Ovary (tissue), 7 donors: ENCODE measurements at regions not wholly inside any gene's neighbourhood (a gene's known extent, or its start where the extent isn't known, plus 50 kb on each side); places are given as distances from the start of the nearest gene placed in this dataset.

Experiments
- DNase-seq, 5 donors: peaks; one replicate each; pipeline ENCODE4 v3.0.0-alpha.2; 2019 to 2020
- H3K27ac ChIP-seq, 2 donors: fragments of 200-600 bp; one replicate each; pipeline versions ENCODE4 v1.5.1 to v1.8.0; 2019 to 2022
- H3K27me3 ChIP-seq: fragments of 200-600 bp; one replicate; pipeline ENCODE4 v1.8.0; 2022
- H3K36me3 ChIP-seq: fragments of 200-600 bp; sonication (generic); one replicate; pipeline ENCODE4 v1.5.1; 2019
- H3K4me1 ChIP-seq: one replicate; pipeline ENCODE4 v1.8.1; 2013; ENCODE audit warnings: mild to moderate bottlenecking, moderate library complexity; ENCODE audit not compliant: insufficient read depth
- H3K4me3 ChIP-seq: fragments of 200-600 bp; sonication (generic); one replicate; pipeline ENCODE4 v1.5.1; 2017
- H3K9me3 ChIP-seq, 2 donors: fragments of 200-600 bp in 1 of 2; sonication (generic) in 1 of 2; one replicate each; pipeline versions ENCODE4 v1.5.1 to v1.8.1; 2013 to 2019; ENCODE audit warnings: mild to moderate bottlenecking in 1 of 2, moderate library complexity in 1 of 2
- CTCF ChIP-seq, 3 donors: fragments of 450-650 bp in 2 of 3; fragments of 200-600 bp in 1 of 3; IDR thresholded peaks; one replicate each; pipeline versions ENCODE4 v1.5.1 to v1.8.0; 2016 to 2022; ENCODE audit warnings: antibody characterized with exemption in 3 of 3, mild to moderate bottlenecking in 1 of 3
- EP300 ChIP-seq: sonication (generic); formaldehyde crosslinking; IDR thresholded peaks from one replicate; pipeline ENCODE4 v1.6.1; 2017; ENCODE audit warnings: antibody characterized with exemption
- POLR2A ChIP-seq: fragments of 450-650 bp; IDR thresholded peaks from one replicate; pipeline ENCODE4 v1.6.1; 2017; ENCODE audit warnings: antibody characterized with exemption, mild to moderate bottlenecking, moderate library complexity
- WGBS, 3 donors: extraction: QIAGEN DNeasy Blood & Tissue Kit in 1 of 3; methylation state at CpG; one replicate each; pipeline versions ENCODE4 v1.1.5 to v1.1.7; 2013 to 2017; 5-methylcytosine and 5-hydroxymethylcytosine counted together
- intact Hi-C, 4 donors: fragments of 100-400 bp; cut with DNase I; formaldehyde crosslinking; loops; one replicate each; pipeline versions ENCODE4 v1.11.0 to v1.15.1; 2022 to 2023
- donor health status: DM: no; HTN: no; CAD: no; lungs with moderate emphysema.
- donor health status: DM: no; HTN: no; CAD: no.
- donor health status: Bipolar disorder and iron deficiency.
- donor health status: DM: no; HTN: no; CAD: no.
- donor health status: DM: yes; HTN: yes; CAD: no.

GRCh38 chr9:120138955-120139354, 441.0 kb downstream of the CDK5RAP2 start:
- intact Hi-C loops, result no loop called here
- Histone ChIP-seq H3K9me3 (no peaks in the 10 kb centered on the region), H3K27ac (no peak overlapping the region), H3K4me1 (no peaks in the 10 kb centered on the region), H3K27me3 (no peaks in the 10 kb centered on the region), H3K36me3 (no peaks in the 10 kb centered on the region), H3K4me3 (no peak overlapping the region)
- WGBS, 3 donors, result 77 to 93% (median 84%) methylated on average over 1 of the region's 1 CpG
- no peak for DNase-seq
- no peak for TF ChIP-seq EP300
- no peak for TF ChIP-seq CTCF (IDR thresholded peaks at IDR 0.05)
- no peak for TF ChIP-seq POLR2A

- Histone ChIP-seq H3K9me3 (no peaks in the 10 kb centered on the region), H3K36me3 (no peaks in the 10 kb centered on the region), H3K27me3 (no peaks in the 10 kb centered on the region), H3K4me3 (no peak overlapping the region), H3K4me1 (no peaks in the 10 kb centered on the region), H3K27ac (no peak overlapping the region)
- intact Hi-C loops, result no loop called here
- TF ChIP-seq CTCF (IDR thresholded peaks at IDR 0.05) (no peak), EP300 (no peak), POLR2A (no peak)
- no peak for DNase-seq
- WGBS, 3 donors, result 34 to 35% (median 34%) methylated on average over 5 of the region's 5 CpGs
Observed at GRCh38 chr9:120137186-120137840, 442.7 kb downstream of the CDK5RAP2 start.

GRCh38 chr9:120136696-120137095, 443.3 kb downstream of the CDK5RAP2 start:
- no peak overlapping the region for H3K27ac ChIP-seq
- no peaks in the 10 kb centered on the region for H3K36me3 ChIP-seq
- WGBS, 3 donors, result 39 to 53% (median 52%) methylated on average over 1 of the region's 1 CpG
- no peaks in the 10 kb centered on the region for H3K9me3 ChIP-seq
- no peaks in the 10 kb centered on the region for H3K4me1 ChIP-seq
- H3K4me3 ChIP-seq, result no peak overlapping the region
- intact Hi-C loops, result no loop called here
- no peak for DNase-seq
- H3K27me3 ChIP-seq, result no peaks in the 10 kb centered on the region
- no peak for TF ChIP-seq CTCF (IDR thresholded peaks at IDR 0.05)
- no peak for TF ChIP-seq POLR2A
- no peak for TF ChIP-seq EP300

- 82 to 87% (median 87%) methylated on average over 4 of the region's 4 CpGs for whole genome bisulfite sequencing, 3 donors
- H3K27ac ChIP-seq, result no peak overlapping the region
- DNase-seq, result no peak
- H3K4me1 ChIP-seq, result no peaks in the 10 kb centered on the region
- H3K36me3 ChIP-seq, result no peaks in the 10 kb centered on the region
- intact Hi-C loops, result no loop called here
- H3K4me3 ChIP-seq, result no peak overlapping the region
- H3K27me3 ChIP-seq, result no peaks in the 10 kb centered on the region
- no peaks in the 10 kb centered on the region for H3K9me3 ChIP-seq
- TF ChIP-seq EP300 (no peak), CTCF (IDR thresholded peaks at IDR 0.05) (no peak), POLR2A (no peak)
Observed at GRCh38 chr9:120117081-120117480, 462.9 kb downstream of the CDK5RAP2 start.
